Caco-2 (cell line): ENCODE measurements at regions not wholly inside any gene's neighbourhood (a gene's known extent, or its start where the extent isn't known, plus 50 kb on each side); places are given as distances from the start of the nearest gene placed in this dataset.

Experiments used
- BruUV-seq: library from RNA; stranded (reverse); fragments of 400-500 nt; replicated peaks from 2 replicates; lab custom pipeline; 2021; lab: Mats Ljungman, UMichigan
- CTCF ChIA-PET: fragments of 300-600 bp; sonication (Branson Sonifier 250); formaldehyde crosslinking; loops from one replicate; lab custom pipeline; 2022; ENCODE audit warnings: antibody characterized with exemption; lab: Charles Lee
- POLR2A ChIA-PET: fragments of 300-600 bp; sonication (Branson Sonifier 250); formaldehyde crosslinking; loops from one replicate; lab custom pipeline; 2022; ENCODE audit warnings: antibody characterized with exemption; lab: Charles Lee
- DNase-seq, 2 experiments: peaks; one replicate each; pipeline versions ENCODE4 v3.0.0 to v3.0.0-alpha.2; 2020 to 2022
- H3K27me3 ChIP-seq: replicated peaks from 2 replicates; pipeline ENCODE4 v1.6.0; 2011; ENCODE audit warnings: low read length; ENCODE audit not compliant: control insufficient read depth, insufficient read depth
- H3K36me3 ChIP-seq: 2 replicates; pipeline ENCODE4 v1.5.1; 2011; ENCODE audit warnings: low read length; ENCODE audit not compliant: control insufficient read depth, insufficient read depth
- H3K4me1 ChIP-seq: fragments of 250-450 bp; sonication (Bioruptor Pico); 2 replicates; pipeline ENCODE4 v1.5.1; 2020; ENCODE audit warnings: mild to moderate bottlenecking
- H3K4me3 ChIP-seq: 2 replicates; pipeline ENCODE4 v1.5.1; 2011; ENCODE audit warnings: low read depth, mild to moderate bottlenecking, control low read depth, low read length
- H3K9me3 ChIP-seq: fragments of 250-450 bp; sonication (Bioruptor Pico); 2 replicates; pipeline ENCODE4 v1.5.1; 2020; ENCODE audit warnings: mild to moderate bottlenecking, moderate library complexity
- H3K27ac Mint-ChIP-seq: one replicate; pipeline ENCODE4 v1.8.0; 2022; ENCODE audit warnings: mixed read lengths; ENCODE audit not compliant: unreplicated experiment
- H3K27me3 Mint-ChIP-seq: one replicate; pipeline ENCODE4 v1.8.0; 2022; ENCODE audit warnings: mixed read lengths; ENCODE audit not compliant: insufficient read depth, unreplicated experiment
- H3K36me3 Mint-ChIP-seq: one replicate; pipeline ENCODE4 v1.8.0; 2022; ENCODE audit warnings: mild to moderate bottlenecking, mixed read lengths; ENCODE audit not compliant: insufficient read depth, unreplicated experiment
- H3K4me1 Mint-ChIP-seq: one replicate; pipeline ENCODE4 v1.8.0; 2022; ENCODE audit warnings: low read depth, mixed read lengths; ENCODE audit not compliant: unreplicated experiment
- H3K4me3 Mint-ChIP-seq: one replicate; pipeline ENCODE4 v1.8.0; 2022; ENCODE audit warnings: mild to moderate bottlenecking, moderate library complexity, mixed read lengths; ENCODE audit not compliant: unreplicated experiment
- H3K9me3 Mint-ChIP-seq: one replicate; pipeline ENCODE4 v1.8.0; 2022; ENCODE audit warnings: mixed read lengths; ENCODE audit not compliant: unreplicated experiment
- intact Hi-C: fragments of 100-400 bp; cut with micrococcal nuclease; formaldehyde crosslinking; loops from one replicate; pipeline ENCODE4 v1.10.0; 2022; ENCODE audit not compliant: unreplicated experiment
- TF ChIP-seq, protein P1 (sequence below), 2 experiments: fragments of 200-600 bp in 1 of 2; IDR thresholded peaks; 1 replicate in 1 of 2; 2 replicates in 1 of 2; pipeline versions ENCODE4 v1.5.1 to v1.8.0; 2011 to 2022; ENCODE audit warnings: antibody characterized with exemption in 1 of 2, control low read depth in 1 of 2, inconsistent platforms in 1 of 2, low read depth in 1 of 2, low read length in 1 of 2, mild to moderate bottlenecking in 1 of 2, moderate library complexity in 1 of 2; ENCODE audit not compliant: insufficient read depth in 1 of 2, severe bottlenecking in 1 of 2, unreplicated experiment in 1 of 2

DNA sequence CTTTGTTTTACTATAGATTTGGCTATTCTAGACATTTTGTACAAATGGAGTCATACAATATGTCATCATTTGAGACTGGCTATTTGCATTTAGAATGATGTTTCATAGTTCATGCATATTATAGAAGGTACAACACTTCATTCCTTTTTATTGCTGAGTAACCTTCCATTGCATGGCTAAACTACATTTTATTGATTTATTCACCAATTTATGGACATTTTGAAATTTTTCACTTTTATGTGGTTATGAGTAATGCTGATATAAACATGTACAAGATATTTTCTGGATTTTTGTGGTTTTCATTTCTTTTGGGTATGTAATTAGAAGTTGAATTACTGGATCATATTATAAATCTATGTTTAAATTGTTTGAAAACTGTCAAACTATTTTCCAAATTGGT, 710.3 kb upstream of the SLITRK5 start:
- H3K27me3 Mint-ChIP-seq, result no peaks in the 10 kb centered on the region
- H3K27ac Mint-ChIP-seq, result no peak overlapping the region
- no peaks in the 10 kb centered on the region for H3K4me1 Mint-ChIP-seq
- BruUV-seq, result no TSS peak
- ChIA-PET CTCF (no interaction called here), POLR2A (no interaction called here)
- TF ChIP-seq, protein P1, sequence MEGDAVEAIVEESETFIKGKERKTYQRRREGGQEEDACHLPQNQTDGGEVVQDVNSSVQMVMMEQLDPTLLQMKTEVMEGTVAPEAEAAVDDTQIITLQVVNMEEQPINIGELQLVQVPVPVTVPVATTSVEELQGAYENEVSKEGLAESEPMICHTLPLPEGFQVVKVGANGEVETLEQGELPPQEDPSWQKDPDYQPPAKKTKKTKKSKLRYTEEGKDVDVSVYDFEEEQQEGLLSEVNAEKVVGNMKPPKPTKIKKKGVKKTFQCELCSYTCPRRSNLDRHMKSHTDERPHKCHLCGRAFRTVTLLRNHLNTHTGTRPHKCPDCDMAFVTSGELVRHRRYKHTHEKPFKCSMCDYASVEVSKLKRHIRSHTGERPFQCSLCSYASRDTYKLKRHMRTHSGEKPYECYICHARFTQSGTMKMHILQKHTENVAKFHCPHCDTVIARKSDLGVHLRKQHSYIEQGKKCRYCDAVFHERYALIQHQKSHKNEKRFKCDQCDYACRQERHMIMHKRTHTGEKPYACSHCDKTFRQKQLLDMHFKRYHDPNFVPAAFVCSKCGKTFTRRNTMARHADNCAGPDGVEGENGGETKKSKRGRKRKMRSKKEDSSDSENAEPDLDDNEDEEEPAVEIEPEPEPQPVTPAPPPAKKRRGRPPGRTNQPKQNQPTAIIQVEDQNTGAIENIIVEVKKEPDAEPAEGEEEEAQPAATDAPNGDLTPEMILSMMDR (IDR thresholded peaks at IDR 0.05; ENCODE audit: insufficient read depth in 1 of 2, low read depth in 1 of 2, low read length in 1 of 2, severe bottlenecking in 1 of 2, unreplicated experiment in 1 of 2), result no peak
- Histone ChIP-seq H3K4me3 (no peak overlapping the region), H3K9me3 (no peaks in the 10 kb centered on the region), H3K27me3 (no peaks in the 10 kb centered on the region), H3K4me1 (no peaks in the 10 kb centered on the region), H3K36me3 (no peaks in the 10 kb centered on the region)
- no peaks in the 10 kb centered on the region for H3K9me3 Mint-ChIP-seq
- intact Hi-C loops, result no loop called here
- no peaks in the 10 kb centered on the region for H3K36me3 Mint-ChIP-seq
- no peak overlapping the region for H3K4me3 Mint-ChIP-seq
- DNase-seq, result no peak

DNA sequence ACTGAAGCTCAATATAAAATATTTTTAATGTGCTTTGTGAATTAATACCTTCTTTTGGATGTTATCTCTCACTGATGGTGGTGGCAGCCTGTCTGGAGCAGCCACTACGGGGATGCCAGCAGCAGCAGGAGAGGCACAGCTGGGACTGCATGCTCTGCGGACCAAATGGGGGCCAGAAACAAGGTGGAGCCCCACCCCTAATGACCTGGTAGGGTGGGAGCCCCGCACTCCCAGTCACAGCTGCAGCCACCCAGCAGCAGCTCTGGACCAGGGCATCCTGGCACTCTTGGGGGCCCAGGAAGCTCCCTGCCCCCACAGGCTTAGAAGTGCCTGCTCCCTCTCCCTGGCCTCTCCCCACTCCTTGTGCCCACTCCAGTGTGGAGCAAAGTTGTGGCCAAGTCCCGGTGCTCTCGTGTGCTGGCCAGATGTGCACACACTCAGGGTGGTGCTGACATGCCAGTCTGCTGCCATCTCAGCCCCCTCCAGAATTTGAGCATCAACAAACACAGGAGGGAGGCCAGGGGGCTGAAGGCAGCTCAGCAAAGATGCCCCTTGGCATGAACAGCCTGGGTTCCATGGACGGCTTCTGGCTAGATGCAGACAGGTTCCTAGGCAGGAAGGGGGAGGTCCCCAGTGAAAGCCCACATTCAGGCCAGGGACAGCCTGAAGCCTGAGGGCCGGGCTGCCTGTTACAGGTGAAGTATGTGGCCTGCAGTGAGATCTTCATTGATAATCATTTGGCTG, 696.7 kb upstream of the SLITRK5 start:
- Mint-ChIP-seq H3K27ac (no peak overlapping the region), H3K4me1 (no peaks in the 10 kb centered on the region), H3K9me3 (no peaks in the 10 kb centered on the region), H3K27me3 (no peaks in the 10 kb centered on the region), H3K4me3 (no peak overlapping the region), H3K36me3 (no peaks in the 10 kb centered on the region)
- TF ChIP-seq, protein P1 (IDR thresholded peaks at IDR 0.05; ENCODE audit: insufficient read depth in 1 of 2, low read depth in 1 of 2, low read length in 1 of 2, severe bottlenecking in 1 of 2, unreplicated experiment in 1 of 2), result no peak
- no peaks in the 10 kb centered on the region for H3K9me3 ChIP-seq
- H3K4me3 ChIP-seq, result no peak overlapping the region
- DNase-seq, result no peak
- ChIA-PET CTCF (no interaction called here), POLR2A (no interaction called here)
- intact Hi-C loops, result no loop called here
- H3K4me1 ChIP-seq, result no peaks in the 10 kb centered on the region
- no peaks in the 10 kb centered on the region for H3K27me3 ChIP-seq
- no TSS peak for BruUV-seq
- no peaks in the 10 kb centered on the region for H3K36me3 ChIP-seq

DNA sequence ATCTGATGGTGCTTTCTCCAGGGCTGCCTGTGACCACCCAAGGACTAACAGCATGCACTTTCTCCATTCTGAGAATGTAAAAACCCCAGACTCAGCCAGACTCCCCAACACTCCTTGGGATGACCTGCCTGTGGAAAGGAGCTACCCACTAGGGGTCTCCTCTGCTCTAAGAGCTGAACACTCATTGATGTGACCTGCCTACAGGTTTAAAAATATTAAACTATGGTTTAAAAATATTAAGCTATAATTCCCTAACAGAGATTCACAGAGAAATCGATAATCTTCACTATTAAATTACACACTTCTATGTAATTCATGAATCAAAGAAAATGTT, 696.2 kb upstream of the SLITRK5 start:
- Mint-ChIP-seq H3K27ac (no peak overlapping the region), H3K4me3 (no peak overlapping the region), H3K36me3 (no peaks in the 10 kb centered on the region), H3K4me1 (no peaks in the 10 kb centered on the region), H3K27me3 (no peaks in the 10 kb centered on the region), H3K9me3 (no peaks in the 10 kb centered on the region)
- Histone ChIP-seq H3K4me3 (no peak overlapping the region), H3K36me3 (no peaks in the 10 kb centered on the region), H3K4me1 (no peaks in the 10 kb centered on the region), H3K9me3 (no peaks in the 10 kb centered on the region), H3K27me3 (no peaks in the 10 kb centered on the region)
- no peak for DNase-seq
- ChIA-PET POLR2A (no interaction called here), CTCF (no interaction called here)
- no TSS peak for BruUV-seq
- intact Hi-C loops, result no loop called here
- TF ChIP-seq, protein P1 (IDR thresholded peaks at IDR 0.05; ENCODE audit: insufficient read depth in 1 of 2, low read depth in 1 of 2, low read length in 1 of 2, severe bottlenecking in 1 of 2, unreplicated experiment in 1 of 2), result no peak
